RPMI7951 (cell line): ENCODE measurements at regions not wholly inside any gene's neighbourhood (a gene's known extent, or its start where the extent isn't known, plus 50 kb on each side); places are given as distances from the start of the nearest gene placed in this dataset.
A peak's percentile ranks its signal among the peaks of the same experiment; 100 is the strongest.
"Not testable (repeated sequence)": the region's sequence is repeated elsewhere in the genome, so short reads cannot be mapped to it uniquely, and the experiment has no call there.

ENCODE experiments used
- DNase-seq: peaks from one replicate; pipeline ENCODE4 v3.0.0-alpha.2; 2012; ENCODE audit warnings: low read depth

- DNase-seq: no peak
Observed at GRCh38 chr5:102617191-102618187, 118.7 kb upstream of the SLCO6A1 start.

GRCh38 chr5:102622262-102622661 lies 123.5 kb upstream of the SLCO6A1 start:
- no peak for DNase-seq

- DNase-seq: no peak
Observed at GRCh38 chr5:102623329-102624065, 124.7 kb upstream of the SLCO6A1 start.

GRCh38 chr5:102624405-102624804 lies 125.6 kb upstream of the SLCO6A1 start:
- no peak for DNase-seq

- no peak for DNase-seq
Observed at GRCh38 chr5:102625468-102625867, 126.7 kb upstream of the SLCO6A1 start.

GRCh38 chr5:102625928-102626327 lies 127.1 kb upstream of the SLCO6A1 start:
- no peak for DNase-seq

GRCh38 chr5:102627315-102627714 lies 127.8 kb upstream of the PAM start:
- peak; percentile 82 for DNase-seq

- peak; percentile 85 for DNase-seq
Observed at GRCh38 chr5:102628441-102629175, 126.5 kb upstream of the PAM start.

- no peak for DNase-seq
Observed at GRCh38 chr5:102629827-102630605, 125.1 kb upstream of the PAM start.

GRCh38 chr5:102635399-102635798 lies 119.7 kb upstream of the PAM start:
- not testable (repeated sequence) for DNase-seq

GRCh38 chr5:102638316-102638715 lies 116.8 kb upstream of the PAM start:
- peak; percentile 31 for DNase-seq

- DNase-seq: peak; percentile 44
Observed at GRCh38 chr5:102638912-102639652, 116.0 kb upstream of the PAM start.

- no peak for DNase-seq
Observed at GRCh38 chr5:102649731-102650130, 105.4 kb upstream of the PAM start.

- DNase-seq: peak; percentile 60
Observed at GRCh38 chr5:102651466-102651865, 103.6 kb upstream of the PAM start.

GRCh38 chr5:102654559-102655349 lies 100.4 kb upstream of the PAM start:
- no peak for DNase-seq

GRCh38 chr5:102659151-102659550 lies 96.0 kb upstream of the PAM start:
- DNase-seq: no peak

GRCh38 chr5:102660111-102660510 lies 95.0 kb upstream of the PAM start:
- no peak for DNase-seq

- peak; percentile 9 for DNase-seq
Observed at GRCh38 chr5:102663749-102664530, 91.2 kb upstream of the PAM start.
